Ishikawa (cell line): ENCODE measurements at regions not wholly inside any gene's neighbourhood (a gene's known extent, or its start where the extent isn't known, plus 50 kb on each side); places are given as distances from the start of the nearest gene placed in this dataset.

Experiments
- EP300 ChIP-seq: IDR thresholded peaks from 2 replicates; pipeline ENCODE4 v1.6.1; 2012; ENCODE audit warnings: borderline replicate concordance
- FOXM1 ChIP-seq: IDR thresholded peaks from 2 replicates; pipeline ENCODE4 v1.6.1; 2012; ENCODE audit warnings: low read depth, borderline replicate concordance
- MAX ChIP-seq: IDR thresholded peaks from 2 replicates; pipeline ENCODE4 v1.6.1; 2012
- NFIC ChIP-seq: IDR thresholded peaks from 2 replicates; pipeline ENCODE4 v1.6.1; 2012
- REST ChIP-seq: IDR thresholded peaks from 2 replicates; pipeline ENCODE4 v1.6.1; 2012; ENCODE audit warnings: low read depth, mild to moderate bottlenecking
- TAF1 ChIP-seq: IDR thresholded peaks from 2 replicates; pipeline ENCODE4 v1.6.1; 2012; ENCODE audit warnings: low read depth, mild to moderate bottlenecking
- TEAD4 ChIP-seq: IDR thresholded peaks from 2 replicates; pipeline ENCODE4 v1.6.1; 2012
- YY1 ChIP-seq: IDR thresholded peaks from 2 replicates; pipeline ENCODE4 v1.6.1; 2012; ENCODE audit warnings: low read depth
- ZBTB7A ChIP-seq: IDR thresholded peaks from 2 replicates; pipeline ENCODE4 v1.6.1; 2012; ENCODE audit warnings: low read depth

GRCh38 chr2:189287982-189288521 is 108.5 kb upstream of the COL5A2 start:
- TF ChIP-seq TAF1 (no peak), YY1 (no peak), FOXM1 (no peak), REST (no peak), ZBTB7A (no peak), NFIC (no peak), EP300 (no peak), MAX (no peak), TEAD4 (no peak)
